HepG2 (cell line): ENCODE measurements at regions not wholly inside any gene's neighbourhood (a gene's known extent, or its start where the extent isn't known, plus 50 kb on each side); places are given as distances from the start of the nearest gene placed in this dataset.

Experiments used
- CCAR2 ChIP-seq: fragments of 200-400 bp; formaldehyde crosslinking; optimal IDR thresholded peaks from 2 replicates; pipeline ENCODE3; 2018; ENCODE audit warnings: low read depth, mild to moderate bottlenecking, low read length, moderate library complexity
- CSRNP2 ChIP-seq: sonication (generic); formaldehyde crosslinking; conservative IDR thresholded peaks from 2 replicates; pipeline ENCODE4 v1.8.0; 2022; ENCODE audit warnings: low read depth, missing genetic modification reagents
- CTCF ChIP-seq: sonication (generic); formaldehyde crosslinking; IDR thresholded peaks from 2 replicates; pipeline ENCODE4 v1.5.0; 2020; ENCODE audit warnings: mild to moderate bottlenecking, missing genetic modification reagents, moderate library complexity
- DPF2 ChIP-seq: sonication (generic); formaldehyde crosslinking; IDR thresholded peaks from 2 replicates; pipeline ENCODE4 v1.4.0; 2020; ENCODE audit warnings: mild to moderate bottlenecking, low read depth, missing genetic modification reagents, borderline replicate concordance
- GABPA ChIP-seq, 2 experiments: IDR thresholded peaks; 2 replicates each; pipeline ENCODE4 v1.6.1; 2011 to 2016; ENCODE audit warnings: low read depth in 2 of 2, low read length in 1 of 2, missing biosample characterization in 1 of 2, missing genetic modification characterization in 1 of 2
- TFAP4 ChIP-seq: sonication (generic); IDR thresholded peaks from 2 replicates; pipeline ENCODE4 v1.6.1; 2016; ENCODE audit warnings: low read depth, borderline replicate concordance

- no peak for TF ChIP-seq CCAR2
- TF ChIP-seq GABPA (IDR thresholded peaks at IDR 0.05; ENCODE audit: low read depth, low read length), result no peak
- TF ChIP-seq GABPA (CRISPR knock-in tag; IDR thresholded peaks at IDR 0.05; ENCODE audit: low read depth), result no peak
- no peak for TF ChIP-seq CTCF
- no peak for TF ChIP-seq CSRNP2 (CRISPR knock-in tag)
- no peak for TF ChIP-seq DPF2 (CRISPR knock-in tag)
- no peak for TF ChIP-seq TFAP4
Observed at GRCh38 chrX:110924871-110925270, 129.3 kb upstream of the CHRDL1 start.
